ENCODE measurements at regions not wholly inside any gene's neighbourhood (a gene's known extent, or its start where the extent isn't known, plus 50 kb on each side); places are given as distances from the start of the nearest gene placed in this dataset.

DNA sequence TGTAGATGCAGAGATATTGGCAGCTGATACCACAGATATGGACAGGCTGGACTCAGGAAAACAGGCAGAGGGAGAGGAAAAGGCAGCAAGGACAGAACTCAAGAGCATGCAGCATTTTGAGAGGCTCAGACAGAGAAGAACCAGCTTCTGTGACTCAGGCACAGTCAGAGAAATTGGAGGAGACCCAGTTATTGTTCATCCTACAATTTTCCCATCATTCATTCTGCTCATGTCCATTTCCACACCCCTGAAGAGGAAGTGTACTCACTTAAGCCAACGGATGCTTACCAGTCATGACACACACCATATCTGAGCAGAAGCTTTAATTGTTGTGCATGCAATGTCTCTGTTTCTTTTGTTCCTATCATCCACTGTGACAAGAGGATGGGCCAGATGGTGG lies 359.8 kb upstream of the HTR2A start:
- no peaks in the 10 kb centered on the region for H3K36me3 ChIP-seq
- no peak overlapping the region for H3K4me3 ChIP-seq
- H3K9me3 ChIP-seq, result no peaks in the 10 kb centered on the region
- TF ChIP-seq POLR2A (IDR thresholded peaks at IDR 0.05), result no peak
- TF ChIP-seq, protein P1, sequence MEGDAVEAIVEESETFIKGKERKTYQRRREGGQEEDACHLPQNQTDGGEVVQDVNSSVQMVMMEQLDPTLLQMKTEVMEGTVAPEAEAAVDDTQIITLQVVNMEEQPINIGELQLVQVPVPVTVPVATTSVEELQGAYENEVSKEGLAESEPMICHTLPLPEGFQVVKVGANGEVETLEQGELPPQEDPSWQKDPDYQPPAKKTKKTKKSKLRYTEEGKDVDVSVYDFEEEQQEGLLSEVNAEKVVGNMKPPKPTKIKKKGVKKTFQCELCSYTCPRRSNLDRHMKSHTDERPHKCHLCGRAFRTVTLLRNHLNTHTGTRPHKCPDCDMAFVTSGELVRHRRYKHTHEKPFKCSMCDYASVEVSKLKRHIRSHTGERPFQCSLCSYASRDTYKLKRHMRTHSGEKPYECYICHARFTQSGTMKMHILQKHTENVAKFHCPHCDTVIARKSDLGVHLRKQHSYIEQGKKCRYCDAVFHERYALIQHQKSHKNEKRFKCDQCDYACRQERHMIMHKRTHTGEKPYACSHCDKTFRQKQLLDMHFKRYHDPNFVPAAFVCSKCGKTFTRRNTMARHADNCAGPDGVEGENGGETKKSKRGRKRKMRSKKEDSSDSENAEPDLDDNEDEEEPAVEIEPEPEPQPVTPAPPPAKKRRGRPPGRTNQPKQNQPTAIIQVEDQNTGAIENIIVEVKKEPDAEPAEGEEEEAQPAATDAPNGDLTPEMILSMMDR (IDR thresholded peaks at IDR 0.05), result no peak
- no peak overlapping the region for H3K27ac ChIP-seq
- no peaks in the 10 kb centered on the region for H3K27me3 ChIP-seq
- intact Hi-C loops (cut with DNase I; ENCODE audit: low total_unique reads), result no loop called here
- no peak for DNase-seq
- H3K4me1 ChIP-seq, result no peaks in the 10 kb centered on the region

- no peaks in the 10 kb centered on the region for H3K27me3 ChIP-seq
- TF ChIP-seq, protein P1 (IDR thresholded peaks at IDR 0.05), result no peak
- TF ChIP-seq POLR2A (IDR thresholded peaks at IDR 0.05), result no peak
- H3K27ac ChIP-seq, result peak overlapping the region in 1 of 2 donors; percentile 42
- no peaks in the 10 kb centered on the region for H3K9me3 ChIP-seq
- no peak overlapping the region for H3K4me3 ChIP-seq
- intact Hi-C loops (cut with DNase I; ENCODE audit: low total_unique reads), result no loop called here
- no peaks in the 10 kb centered on the region for H3K36me3 ChIP-seq
- H3K4me1 ChIP-seq, result no peaks in the 10 kb centered on the region
- no peak for DNase-seq
Measured at GRCh38 chr13:47252627-47253026, 355.8 kb upstream of the HTR2A start.

GRCh38 chr13:47251771-47252170 lies 354.9 kb upstream of the HTR2A start:
- intact Hi-C loops (cut with DNase I; ENCODE audit: low total_unique reads), result no loop called here
- TF ChIP-seq, protein P1 (IDR thresholded peaks at IDR 0.05), result no peak
- TF ChIP-seq POLR2A (IDR thresholded peaks at IDR 0.05), result no peak
- H3K27ac ChIP-seq, result peak overlapping the region in 1 of 2 donors; percentile 42
- H3K36me3 ChIP-seq, result no peaks in the 10 kb centered on the region
- no peaks in the 10 kb centered on the region for H3K9me3 ChIP-seq
- no peak for DNase-seq
- H3K4me1 ChIP-seq, result no peaks in the 10 kb centered on the region
- no peak overlapping the region for H3K4me3 ChIP-seq
- no peaks in the 10 kb centered on the region for H3K27me3 ChIP-seq

DNA sequence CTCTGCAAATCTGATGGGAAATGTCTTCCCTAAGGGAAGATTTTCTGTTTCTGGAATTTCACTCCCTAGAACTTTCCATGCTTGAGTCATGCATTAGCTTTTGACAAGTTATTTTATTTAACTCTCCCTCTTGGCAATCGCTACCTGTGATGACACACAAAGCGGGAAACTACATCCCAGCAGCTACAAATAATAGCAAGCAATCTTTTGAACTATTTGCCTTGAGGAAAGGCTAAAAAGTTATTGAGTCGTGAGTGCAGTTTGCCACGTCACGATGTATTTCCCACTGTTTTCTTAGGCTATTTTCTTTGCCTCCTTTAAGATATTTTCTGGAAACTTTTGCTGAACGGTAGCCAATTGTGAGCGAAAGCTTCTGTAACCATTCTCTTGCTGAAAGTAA lies 353.3 kb upstream of the HTR2A start:
- H3K9me3 ChIP-seq, result no peaks in the 10 kb centered on the region
- H3K36me3 ChIP-seq, result no peaks in the 10 kb centered on the region
- no peaks in the 10 kb centered on the region for H3K4me1 ChIP-seq
- TF ChIP-seq, protein P1 (IDR thresholded peaks at IDR 0.05), result no peak
- TF ChIP-seq POLR2A (IDR thresholded peaks at IDR 0.05), result no peak
- intact Hi-C loops (cut with DNase I; ENCODE audit: low total_unique reads), result no loop called here
- no peak overlapping the region for H3K4me3 ChIP-seq
- DNase-seq, result peak; percentile 30 to 32
- H3K27me3 ChIP-seq, result no peaks in the 10 kb centered on the region
- peak overlapping the region in 1 of 2 donors; percentile 51 for H3K27ac ChIP-seq

DNA sequence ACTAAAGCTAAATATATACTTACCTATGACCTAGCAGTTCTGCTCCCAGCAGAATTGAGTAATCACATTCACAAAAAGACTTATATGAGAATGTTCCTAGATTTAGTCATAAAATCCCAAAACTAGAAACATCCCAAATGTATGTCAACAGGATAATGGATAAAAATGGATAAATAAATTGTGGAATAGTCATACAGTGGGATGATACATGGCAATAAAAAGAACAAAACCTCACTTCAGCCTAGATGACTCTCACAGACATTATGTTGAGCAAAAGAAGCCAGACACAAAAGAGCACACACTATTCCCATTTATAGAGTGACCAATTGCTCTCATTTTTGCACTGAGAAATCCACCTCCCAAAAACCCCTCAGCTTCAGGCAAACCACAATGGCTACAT lies 352.4 kb upstream of the HTR2A start:
- H3K27ac ChIP-seq, result peak overlapping the region in 1 of 2 donors; percentile 51
- H3K36me3 ChIP-seq, result no peaks in the 10 kb centered on the region
- intact Hi-C loops (cut with DNase I; ENCODE audit: low total_unique reads), result no loop called here
- H3K4me1 ChIP-seq, result no peaks in the 10 kb centered on the region
- no peaks in the 10 kb centered on the region for H3K9me3 ChIP-seq
- no peaks in the 10 kb centered on the region for H3K27me3 ChIP-seq
- no peak for TF ChIP-seq POLR2A (IDR thresholded peaks at IDR 0.05)
- TF ChIP-seq, protein P1 (IDR thresholded peaks at IDR 0.05), result no peak
- DNase-seq, result no peak
- H3K4me3 ChIP-seq, result no peak overlapping the region
